GM19023 (cell line): ENCODE measurements at regions not wholly inside any gene's neighbourhood (a gene's known extent, or its start where the extent isn't known, plus 50 kb on each side); places are given as distances from the start of the nearest gene placed in this dataset.
"Not testable (repeated sequence)": the region's sequence is repeated elsewhere in the genome, so short reads cannot be mapped to it uniquely, and the experiment has no call there.

Experiments used
- ATAC-seq: cut with Tn5 transposase; IDR thresholded peaks from one replicate; pipeline ENCODE4 v1.9.1; 2021; ENCODE audit warnings: mild to moderate bottlenecking, moderate library complexity; ENCODE audit not compliant: unreplicated experiment

DNA sequence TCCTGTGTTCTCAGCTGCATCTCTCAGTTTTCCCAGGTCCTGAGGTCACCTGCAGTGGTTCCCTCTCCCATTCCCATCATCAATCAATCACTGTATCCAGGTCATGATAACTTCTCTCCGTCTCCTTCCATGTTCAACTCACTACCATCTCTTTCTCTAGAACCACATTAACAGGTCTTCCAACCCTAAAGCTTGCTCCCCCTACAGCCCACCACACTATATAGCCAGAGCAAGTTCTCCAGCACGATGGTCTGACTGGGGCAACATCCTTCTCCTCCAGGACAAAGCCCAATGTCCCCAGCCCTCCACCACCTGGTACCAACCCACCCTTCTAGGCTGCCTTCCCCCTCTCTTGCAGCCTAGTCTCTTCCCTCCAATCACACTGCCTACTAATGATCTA is 241.6 kb downstream of the CDK5RAP2 start:
- ATAC-seq, result no peak

DNA sequence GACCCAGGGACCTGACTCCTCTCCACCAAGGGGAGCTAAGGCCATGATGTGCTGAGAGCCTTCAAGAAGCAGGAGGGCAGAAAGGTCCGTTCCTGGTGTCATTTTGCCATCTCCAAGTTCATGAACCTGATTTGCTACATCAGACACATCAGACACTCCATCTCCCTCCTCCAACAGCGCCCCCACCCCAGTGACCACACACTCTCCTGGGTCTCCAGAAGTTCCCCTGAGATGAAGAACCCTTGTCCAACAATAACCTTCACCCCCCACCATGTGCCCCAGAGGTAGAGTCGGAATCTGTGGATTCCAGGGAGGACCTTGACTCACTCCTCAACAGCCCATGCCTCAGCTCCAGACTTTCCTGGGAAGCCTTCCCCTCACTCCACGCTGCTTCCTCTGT is 242.8 kb downstream of the CDK5RAP2 start:
- ATAC-seq, result no peak

DNA sequence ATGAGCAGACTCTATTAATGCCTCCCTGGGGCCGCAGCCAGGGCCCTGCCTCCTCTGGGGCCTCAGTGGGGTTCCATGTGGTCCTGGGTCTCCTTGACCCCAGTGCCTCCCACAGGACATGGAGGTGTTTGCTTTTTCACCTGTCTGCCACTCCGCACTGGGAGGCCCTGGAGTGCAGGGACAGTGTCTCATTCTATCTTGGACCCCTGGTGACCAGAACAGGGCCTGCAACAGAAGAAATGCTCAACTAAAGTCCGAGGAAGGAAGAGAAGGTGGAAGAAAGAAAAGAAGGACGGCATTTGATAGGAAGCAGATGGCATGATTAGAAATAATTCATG is 243.2 kb downstream of the CDK5RAP2 start:
- ATAC-seq, result no peak

DNA sequence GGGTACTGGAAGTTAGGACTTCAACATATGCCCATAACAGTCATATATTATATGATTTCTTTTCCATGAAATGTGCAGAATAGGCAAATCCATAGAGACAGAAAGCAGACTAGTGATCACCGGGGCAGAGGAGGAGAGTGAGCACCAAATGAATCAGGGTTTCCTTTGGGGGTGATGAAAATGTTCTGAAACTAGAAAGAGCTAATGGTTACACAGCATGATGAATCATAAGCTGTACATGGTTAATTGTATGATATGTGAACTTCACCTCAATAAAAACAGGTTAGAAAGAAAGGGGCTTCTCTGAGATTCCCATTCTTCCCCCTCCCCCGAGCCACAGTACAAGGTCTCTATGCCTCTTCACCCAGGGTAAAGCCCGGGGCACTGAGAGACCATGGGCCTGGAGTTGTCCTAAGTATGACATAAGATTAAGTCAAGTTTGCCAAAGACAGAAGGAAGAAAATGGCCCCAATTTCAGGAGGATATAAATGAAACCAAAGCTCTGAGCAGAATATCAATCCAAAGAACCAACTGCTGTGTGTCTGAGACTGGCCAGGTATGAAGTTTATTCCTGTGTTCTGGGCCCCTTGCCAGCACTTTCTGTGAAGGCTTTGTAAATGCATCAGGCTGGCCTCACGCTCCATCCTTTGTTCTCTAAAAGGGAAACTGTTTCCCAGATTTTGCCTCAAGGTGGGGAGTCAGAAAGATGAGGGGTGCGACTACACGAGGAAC is 243.8 kb downstream of the CDK5RAP2 start:
- no peak for ATAC-seq

DNA sequence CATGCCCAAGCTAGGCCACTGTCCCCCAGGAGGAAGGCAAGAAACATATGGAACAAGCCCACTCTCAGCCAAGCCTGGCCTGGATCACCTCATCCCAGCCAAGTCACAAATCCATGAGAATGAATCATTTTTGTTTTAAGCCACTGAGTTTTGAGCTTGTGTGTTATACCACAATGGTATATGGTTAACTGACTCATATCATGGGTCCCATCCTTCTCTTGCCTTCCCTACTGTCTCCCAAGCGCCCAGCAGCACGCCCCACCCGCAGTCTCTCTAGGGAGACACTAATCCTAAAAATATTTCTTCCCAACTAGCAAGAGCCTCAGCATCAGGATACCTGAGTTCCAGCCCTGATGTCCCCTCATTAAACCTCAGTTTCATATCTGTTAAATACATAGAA is 248.1 kb downstream of the CDK5RAP2 start:
- ATAC-seq, result no peak

DNA sequence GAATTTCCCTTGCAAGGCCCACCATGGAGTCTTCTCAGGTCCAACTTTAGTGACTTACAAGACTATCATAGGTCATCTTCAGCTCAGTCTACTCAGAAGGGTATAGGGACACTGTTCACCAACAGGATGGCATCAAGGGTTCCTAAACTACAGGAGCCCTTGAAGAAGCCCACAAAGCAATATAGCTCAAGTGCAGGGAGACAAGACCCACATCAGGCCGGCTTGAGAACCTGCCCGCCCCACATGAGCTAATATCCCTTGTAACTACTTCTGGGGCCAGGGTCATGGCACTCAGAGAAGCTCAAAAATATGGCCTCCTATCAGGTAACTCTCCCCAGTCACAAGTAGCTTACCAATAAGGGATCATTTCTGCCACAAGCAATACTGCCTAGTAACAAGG is 249.9 kb downstream of the CDK5RAP2 start:
- ATAC-seq, result no peak

DNA sequence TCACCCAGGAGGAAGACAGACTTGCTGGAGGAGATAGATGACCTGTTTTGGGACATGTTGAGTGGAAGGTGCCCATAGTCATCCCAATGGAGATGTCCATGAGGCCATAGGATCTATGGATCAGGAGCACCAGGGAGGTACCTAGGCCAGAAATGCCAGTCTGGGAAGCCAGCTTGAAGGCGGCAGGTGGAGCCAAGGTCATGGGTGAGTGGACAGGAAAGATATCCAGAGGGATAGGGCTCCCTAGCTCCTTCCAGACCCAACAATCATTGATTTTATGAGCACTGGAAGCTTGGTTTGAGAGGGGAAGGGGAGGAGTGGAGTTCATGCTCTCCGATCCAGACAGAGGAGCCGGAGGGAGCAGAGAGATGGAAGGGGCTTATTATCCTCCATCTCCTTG is 252.6 kb downstream of the CDK5RAP2 start:
- no peak for ATAC-seq

DNA sequence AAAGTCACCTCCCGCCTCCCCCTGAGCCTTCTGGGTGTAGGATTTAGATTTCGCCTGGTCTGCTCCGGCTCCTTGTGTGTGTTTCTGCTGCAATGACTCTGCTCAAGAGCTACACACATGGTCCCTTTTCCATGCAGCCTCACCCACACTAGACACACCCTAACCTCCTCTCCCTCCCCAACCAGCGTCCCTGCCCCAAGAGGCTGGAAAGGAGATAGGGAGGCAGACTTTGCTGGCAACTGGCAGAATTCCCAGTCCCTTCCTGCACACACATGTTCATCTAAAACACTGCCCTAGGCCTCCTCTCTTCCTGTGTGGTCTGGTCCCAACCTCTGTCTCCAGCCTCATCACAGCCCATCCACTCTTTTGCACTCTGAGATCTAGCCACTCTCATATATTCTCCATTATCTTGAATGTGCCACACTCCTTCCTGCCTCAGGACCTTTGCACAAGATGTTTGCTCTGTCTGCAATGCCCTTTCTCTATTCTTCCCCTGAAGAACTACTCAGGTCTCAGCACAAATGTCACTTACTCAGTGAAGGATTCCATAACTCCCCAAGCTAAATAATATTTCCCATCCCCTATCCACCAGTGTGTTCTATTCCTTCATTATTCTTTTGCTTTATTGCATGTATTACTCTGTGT is 253.8 kb downstream of the CDK5RAP2 start:
- ATAC-seq, result no peak

DNA sequence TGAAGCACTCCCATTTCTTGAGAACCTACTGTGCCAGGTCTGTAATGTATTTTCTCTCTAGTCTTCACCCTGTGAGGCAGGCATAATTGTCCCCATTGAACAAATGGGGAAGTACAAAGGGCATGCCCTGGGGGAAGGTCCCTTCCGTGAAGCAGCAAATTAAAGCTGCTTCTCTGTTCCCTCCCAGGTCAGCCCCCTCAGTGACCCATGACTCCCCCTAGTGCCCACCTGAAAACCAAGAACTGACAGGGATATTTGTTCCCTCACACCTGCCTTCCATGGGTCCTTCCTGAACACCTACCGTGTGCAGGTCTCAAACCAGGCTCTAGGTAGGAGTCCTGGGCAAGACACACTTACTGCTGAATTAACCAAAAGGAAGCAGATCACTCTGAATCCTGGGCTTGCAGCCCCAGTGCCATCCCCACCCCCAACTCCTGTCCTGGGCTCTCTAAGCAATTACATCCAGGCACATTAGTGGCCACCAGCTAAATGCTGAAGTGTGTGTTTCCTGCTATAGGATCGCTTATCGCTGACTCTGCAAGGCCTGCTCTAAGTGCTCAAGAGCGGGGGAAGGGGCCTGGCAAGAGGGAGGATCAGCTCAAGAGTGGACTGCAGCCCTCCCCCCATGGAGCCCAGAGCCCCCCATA is 254.8 kb downstream of the CDK5RAP2 start:
- ATAC-seq, result peak; percentile 62

DNA sequence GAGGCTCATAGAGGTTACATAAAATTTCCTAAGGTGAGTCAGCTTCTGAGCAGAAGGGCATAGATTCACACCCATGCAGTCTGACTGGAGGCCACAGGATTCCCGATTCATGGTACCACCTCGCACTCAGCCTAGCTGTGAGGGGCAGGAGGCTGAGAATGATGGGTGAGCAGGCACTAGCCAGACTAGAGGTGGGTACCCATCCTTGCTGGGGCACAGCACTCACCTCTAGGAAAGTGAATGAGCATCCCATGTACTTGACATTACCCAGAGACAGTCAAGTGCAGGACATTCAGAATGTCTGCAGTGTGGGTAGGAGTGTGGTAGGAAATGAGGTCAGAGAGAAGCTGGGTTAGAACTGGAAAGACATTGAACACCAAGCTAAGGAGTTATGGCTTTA is 255.5 kb downstream of the CDK5RAP2 start:
- ATAC-seq, result no peak

DNA sequence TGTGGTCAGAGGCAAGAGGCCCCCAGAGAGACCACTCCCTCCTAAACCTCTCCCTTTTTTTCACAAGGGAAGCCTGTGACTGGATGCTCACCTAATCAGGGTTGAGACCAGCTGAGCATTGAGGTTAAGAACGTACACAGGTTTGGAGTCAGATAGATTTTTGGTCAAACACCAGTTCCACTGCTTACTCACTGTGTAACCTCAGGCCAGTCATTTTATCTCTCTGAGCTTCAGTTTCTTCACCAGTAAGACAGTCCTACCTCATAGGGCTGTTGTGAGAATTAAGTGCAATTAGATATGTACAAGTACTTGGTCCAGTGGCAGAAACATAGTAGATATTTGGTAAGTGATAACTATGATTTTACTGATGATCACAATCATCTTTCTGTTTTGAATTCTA is 256.8 kb downstream of the CDK5RAP2 start:
- ATAC-seq, result no peak

DNA sequence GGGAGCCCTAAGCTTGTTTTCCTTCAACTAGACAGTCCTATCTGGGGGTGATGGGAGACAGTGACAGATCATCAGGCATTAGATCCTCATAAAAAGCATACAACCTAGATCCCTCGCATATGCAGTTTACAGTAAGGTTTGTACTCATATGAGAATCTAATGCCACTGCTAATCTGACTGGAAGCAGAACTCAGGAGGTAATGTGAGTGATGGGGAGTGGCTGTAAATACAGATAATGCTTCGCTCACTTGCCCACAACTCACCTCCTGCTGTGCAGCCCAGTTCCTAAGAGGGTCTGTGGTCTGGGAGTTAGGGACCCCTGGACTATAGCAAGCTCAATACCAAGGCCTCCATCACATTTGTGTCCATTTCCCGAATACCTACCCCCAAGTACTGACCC is 260.5 kb downstream of the CDK5RAP2 start:
- no peak for ATAC-seq

DNA sequence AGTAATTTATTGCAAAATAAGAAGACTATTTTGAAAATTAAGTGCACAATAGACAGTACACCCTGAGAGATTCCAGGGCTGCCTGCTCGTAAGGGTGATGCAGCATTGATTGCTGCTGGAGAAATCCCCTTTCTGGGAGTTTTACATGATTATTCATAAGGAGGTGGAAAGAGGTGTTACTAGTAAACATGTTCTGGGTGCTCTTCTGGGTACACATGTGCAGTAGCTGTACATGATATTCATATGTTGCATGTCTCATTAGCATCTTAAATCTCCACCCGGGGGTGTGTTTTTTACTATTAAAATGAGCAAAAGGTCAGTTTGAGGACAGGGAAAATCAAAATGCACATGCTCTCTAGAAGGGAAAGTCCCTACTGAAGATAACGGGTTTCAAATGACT is 264.8 kb downstream of the CDK5RAP2 start:
- ATAC-seq, result no peak

DNA sequence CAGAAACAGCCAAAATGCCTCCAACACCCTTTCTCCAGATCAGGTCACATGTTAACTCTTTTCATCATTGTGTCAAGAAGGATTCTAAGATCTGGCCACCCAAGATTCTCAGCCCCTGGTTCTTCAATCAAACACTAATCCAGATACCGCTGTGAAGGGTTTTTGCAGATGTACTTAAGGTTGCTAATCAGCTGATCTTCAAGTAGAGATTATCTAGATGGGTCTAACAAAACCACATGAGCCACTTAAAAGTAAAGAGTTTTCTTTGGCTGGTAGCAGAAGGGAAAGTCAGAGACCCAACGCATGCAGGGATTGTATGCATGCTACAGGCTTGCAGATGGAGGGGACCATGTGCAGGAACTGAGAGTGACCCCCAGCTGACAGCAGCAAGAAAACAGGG is 267.9 kb downstream of the CDK5RAP2 start:
- no peak for ATAC-seq

DNA sequence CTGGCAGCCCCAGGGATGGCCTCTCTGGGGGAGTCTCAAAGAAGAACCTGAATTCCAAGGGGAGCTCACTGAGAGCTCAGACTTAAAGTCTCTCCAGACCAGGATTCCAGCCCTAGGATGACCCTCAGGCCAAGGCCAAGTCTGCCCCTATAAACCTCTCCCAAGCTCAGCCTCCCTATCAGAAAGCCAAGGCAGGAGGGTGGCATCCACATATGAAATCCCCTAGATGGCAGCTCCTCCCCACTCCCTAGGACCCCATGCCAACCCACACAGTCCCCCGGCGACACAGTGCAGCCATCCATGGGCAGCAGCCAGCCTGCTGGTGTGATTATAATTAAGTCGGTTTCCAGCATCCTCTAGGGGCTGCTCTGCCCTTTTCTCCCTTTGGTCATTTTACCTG is 269.9 kb downstream of the CDK5RAP2 start:
- ATAC-seq, result no peak

DNA sequence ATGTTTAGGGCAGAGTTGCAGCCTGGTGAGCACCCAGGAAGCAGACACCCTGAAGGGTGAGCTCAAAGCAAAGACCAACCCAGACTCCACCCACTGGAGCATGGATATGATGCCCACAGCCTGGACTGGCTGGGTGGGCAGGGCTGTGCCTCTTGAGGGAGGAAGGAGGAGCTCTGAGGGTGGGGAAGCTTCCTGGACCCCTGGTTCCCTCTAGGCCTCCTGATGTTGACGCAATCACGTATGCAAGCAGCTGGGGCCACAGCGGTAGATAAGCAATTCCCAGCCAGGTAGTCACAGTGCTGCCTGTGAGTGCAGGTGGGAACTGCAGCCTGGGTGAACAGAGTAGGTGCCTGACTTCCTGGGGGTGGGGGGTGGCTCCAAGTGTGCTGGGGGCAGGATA is 271.5 kb downstream of the CDK5RAP2 start:
- no peak for ATAC-seq

DNA sequence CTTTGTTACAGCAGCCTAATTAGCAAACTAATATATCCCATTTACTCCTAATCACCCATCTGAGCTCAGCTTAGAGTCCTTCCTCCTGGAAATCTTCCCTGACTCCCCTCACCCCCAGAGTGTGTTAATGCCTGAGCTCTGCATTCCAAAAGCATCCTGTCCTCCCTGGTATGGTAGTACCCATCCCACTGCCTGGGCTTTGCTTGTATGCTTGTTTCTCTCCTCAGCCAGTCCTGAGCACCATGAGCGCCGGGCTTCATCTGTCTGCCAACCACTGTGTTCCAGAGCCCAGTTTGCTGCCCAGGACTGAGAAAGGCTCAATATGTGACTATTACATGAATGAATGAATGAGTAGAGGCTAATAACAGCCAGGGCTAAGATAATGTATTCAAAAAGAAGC is 272.4 kb downstream of the CDK5RAP2 start:
- ATAC-seq, result no peak

DNA sequence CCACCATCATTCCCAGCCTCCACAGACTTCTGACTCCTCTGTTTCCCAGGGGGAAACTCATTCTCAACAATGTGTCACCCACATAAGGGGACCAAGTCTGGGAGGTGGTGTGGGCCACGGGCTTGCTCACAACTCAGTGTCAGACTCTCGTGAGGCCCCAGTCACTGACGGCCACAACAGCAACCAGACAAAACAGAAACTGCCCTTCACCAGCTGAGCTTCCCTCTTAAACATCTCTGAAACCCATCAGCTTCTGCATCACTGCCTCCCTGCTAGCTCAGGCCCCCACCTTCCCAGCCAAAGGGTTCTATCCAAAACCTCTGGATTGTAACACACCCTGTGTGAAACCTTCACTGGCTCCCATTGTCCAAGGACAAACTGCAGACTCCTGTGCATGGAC is 273.4 kb downstream of the CDK5RAP2 start:
- no peak for ATAC-seq

DNA sequence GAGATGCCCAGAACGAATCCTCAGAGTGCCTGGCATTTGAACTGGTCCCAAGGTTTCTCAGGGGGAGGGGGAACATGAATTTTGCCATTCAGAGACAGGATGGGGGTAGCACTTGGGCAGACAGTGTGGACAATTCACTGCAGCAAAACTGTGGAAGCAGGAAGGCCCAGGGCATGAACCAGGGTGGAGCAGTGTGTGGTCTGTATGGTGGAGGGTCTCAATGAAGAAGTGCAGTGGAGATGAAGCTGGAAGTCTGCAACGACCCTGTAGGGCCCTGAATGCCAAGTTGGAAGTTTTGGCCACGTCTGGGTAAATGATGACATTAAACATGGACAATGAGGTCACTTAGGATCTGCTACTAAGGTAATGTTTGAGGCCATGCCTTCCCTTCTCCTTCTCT is 273.9 kb downstream of the CDK5RAP2 start:
- ATAC-seq, result no peak

DNA sequence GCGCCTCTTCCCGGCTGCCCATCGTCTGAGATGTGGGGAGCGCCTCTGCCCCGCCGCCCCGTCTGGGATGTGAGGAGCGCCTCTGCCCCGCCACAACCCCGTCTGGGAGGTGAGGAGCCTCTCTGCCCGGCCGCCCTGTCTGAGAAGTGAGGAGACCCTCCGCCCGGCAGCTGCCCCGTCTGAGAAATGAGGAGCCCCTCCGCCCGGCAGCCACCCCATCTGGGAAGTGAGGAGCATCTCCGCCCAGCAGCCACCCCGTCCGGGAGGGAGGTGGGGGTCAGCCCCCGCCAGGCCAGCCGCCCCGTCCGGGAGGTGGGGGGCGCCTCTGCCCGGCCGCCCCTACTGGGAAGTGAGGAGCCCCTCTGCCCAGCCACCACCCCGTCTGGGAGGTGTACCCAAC is 275.1 kb downstream of the CDK5RAP2 start:
- not testable (repeated sequence) for ATAC-seq

DNA sequence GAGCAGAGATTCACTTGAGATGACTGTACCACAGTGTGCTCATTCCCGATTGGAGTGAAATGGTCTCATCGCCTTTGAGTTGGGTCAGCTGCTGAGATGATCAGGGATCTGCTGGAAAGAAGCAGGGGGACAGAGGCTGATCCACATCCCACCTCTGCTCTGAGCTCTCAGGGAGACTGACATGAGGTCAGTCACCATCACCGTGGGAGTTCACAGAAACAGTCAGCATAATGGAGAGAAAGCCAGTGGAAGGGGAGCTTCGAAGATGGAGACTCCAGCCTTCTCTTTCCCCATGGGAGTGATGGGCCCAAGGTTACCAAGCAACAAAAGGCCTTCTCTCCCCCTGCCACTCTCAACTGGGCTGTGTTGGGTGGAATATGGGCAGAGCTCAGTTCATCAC is 276.4 kb downstream of the CDK5RAP2 start:
- ATAC-seq, result no peak

DNA sequence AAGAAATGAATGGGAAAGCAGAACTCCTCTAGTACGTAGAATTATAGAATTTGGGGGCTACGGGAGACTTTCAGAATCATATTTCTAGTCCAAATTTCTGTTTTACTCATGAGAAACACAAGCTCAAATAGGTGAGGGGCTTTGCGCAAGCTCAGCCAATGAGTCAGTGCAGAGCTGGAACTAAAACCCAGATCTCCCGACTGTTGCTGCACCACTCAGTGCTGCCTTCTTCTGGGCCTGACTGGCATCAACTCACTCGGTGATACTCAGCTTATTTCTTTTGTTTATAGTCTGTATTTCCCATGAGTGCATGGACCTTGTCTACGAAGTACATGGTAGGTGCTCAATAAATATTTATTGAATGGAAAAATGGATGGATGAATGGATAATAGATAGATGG is 280.2 kb downstream of the CDK5RAP2 start:
- ATAC-seq, result no peak

DNA sequence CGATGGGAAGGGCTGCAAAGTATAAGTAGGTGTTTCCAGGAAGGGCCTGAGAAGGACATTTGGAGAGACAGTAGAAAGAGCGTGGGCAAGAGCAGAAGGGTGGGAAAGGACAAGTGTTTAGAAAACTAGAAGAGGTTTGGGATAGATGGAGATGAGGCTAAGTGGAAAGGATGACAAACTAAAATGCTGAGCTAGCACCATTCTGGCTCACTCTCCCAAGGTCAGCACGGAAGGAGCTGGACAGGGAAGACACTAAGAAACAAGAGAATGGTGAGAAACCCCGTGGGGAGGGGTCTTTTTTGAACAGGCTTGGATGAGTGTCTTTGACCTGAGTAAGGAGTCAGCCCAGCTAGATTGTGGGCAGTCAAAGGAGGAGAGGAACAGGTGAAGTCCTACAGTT is 286.0 kb downstream of the CDK5RAP2 start:
- ATAC-seq, result no peak
